EH (cell line): ENCODE measurements at regions not wholly inside any gene's neighbourhood (a gene's known extent, or its start where the extent isn't known, plus 50 kb on each side); places are given as distances from the start of the nearest gene placed in this dataset.
"Not testable (repeated sequence)": the region's sequence is repeated elsewhere in the genome, so short reads cannot be mapped to it uniquely, and the experiment has no call there.

Experiments
- DNase-seq: peaks from one replicate; pipeline ENCODE4 v3.0.0-alpha.2; 2015; ENCODE audit warnings: low read depth

- no peak for DNase-seq
Observed at GRCh38 chr3:197406266-197406665, 107.9 kb upstream of the DLG1 start.

GRCh38 chr3:197404754-197405153 lies 106.3 kb upstream of the DLG1 start:
- no peak for DNase-seq

- DNase-seq = no peak
Observed at GRCh38 chr3:197404030-197404429, 105.6 kb upstream of the DLG1 start.

- DNase-seq = not testable (repeated sequence)
Observed at GRCh38 chr3:197402401-197402800, 104.0 kb upstream of the DLG1 start.

- DNase-seq = no peak
Observed at GRCh38 chr3:197399486-197399885, 101.1 kb upstream of the DLG1 start.

- no peak for DNase-seq
Observed at GRCh38 chr3:197398286-197398878, 100.0 kb upstream of the DLG1 start.

- no peak for DNase-seq
Observed at GRCh38 chr3:197397838-197398237, 99.4 kb upstream of the DLG1 start.

GRCh38 chr3:197394464-197395321 lies 96.3 kb upstream of the DLG1 start:
- DNase-seq = peak; percentile 100

GRCh38 chr3:197394126-197394463 lies 95.7 kb upstream of the DLG1 start:
- not testable (repeated sequence) for DNase-seq

GRCh38 chr3:197393711-197394110 lies 95.3 kb upstream of the DLG1 start:
- DNase-seq = no peak

- DNase-seq = peak; percentile 49
Observed at GRCh38 chr3:197392961-197393360, 94.5 kb upstream of the DLG1 start.

- DNase-seq = no peak
Observed at GRCh38 chr3:197381371-197381770, 83.0 kb upstream of the DLG1 start.

GRCh38 chr3:197380786-197381185 lies 82.4 kb upstream of the DLG1 start:
- no peak for DNase-seq

- no peak for DNase-seq
Observed at GRCh38 chr3:197378985-197379718, 80.7 kb upstream of the DLG1 start.

GRCh38 chr3:197376735-197377555 lies 78.5 kb upstream of the DLG1 start:
- DNase-seq = no peak

GRCh38 chr3:197376020-197376419 lies 77.6 kb upstream of the DLG1 start:
- no peak for DNase-seq

- no peak for DNase-seq
Observed at GRCh38 chr3:197375001-197375441, 76.6 kb upstream of the DLG1 start.

GRCh38 chr3:197373096-197373495 lies 74.7 kb upstream of the DLG1 start:
- no peak for DNase-seq

- DNase-seq = peak; percentile 93
Observed at GRCh38 chr3:197372047-197372661, 73.7 kb upstream of the DLG1 start.

GRCh38 chr3:197371591-197372046 lies 73.2 kb upstream of the DLG1 start:
- no peak for DNase-seq

- no peak for DNase-seq
Observed at GRCh38 chr3:197369545-197369944, 71.1 kb upstream of the DLG1 start.

- no peak for DNase-seq
Observed at GRCh38 chr3:197368821-197369220, 70.4 kb upstream of the DLG1 start.
